ENCODE measurements at regions not wholly inside any gene's neighbourhood (a gene's known extent, or its start where the extent isn't known, plus 50 kb on each side); places are given as distances from the start of the nearest gene placed in this dataset.

GRCh38 chr17:59485015-59485414, 80.4 kb upstream of the DHX40 start:
- H3K4me1 ChIP-seq (ENCODE audit: control extremely low read depth in 1 of 4, control insufficient read depth in 4 of 4, insufficient read depth in 4 of 4, low read length in 3 of 4) = no peaks in the 10 kb centered on the region
- H3K9me3 ChIP-seq (ENCODE audit: control extremely low read depth in 1 of 5, control insufficient read depth in 4 of 5, insufficient read depth in 2 of 5, low read depth in 1 of 5, low read length in 4 of 5) = no peaks in the 10 kb centered on the region
- WGBS (ENCODE audit: insufficient coverage) = no CpG with 5 or more reads among the region's 3 CpGs
- DNase-seq = no peak
- ChIA-PET CTCF (no interaction called here), POLR2A (interaction anchor here (0.7 kb wide), 1 partner anchor 162 kb away, joined by 3 read pairs; no protein-coding TSS in a partner anchor)
- H3K27ac ChIP-seq (ENCODE audit: insufficient read depth in 1 of 2, low read depth in 1 of 2, low read length in 2 of 2, poor library complexity in 1 of 2, severe bottlenecking in 2 of 2) = no peak overlapping the region
- H3K36me3 ChIP-seq (ENCODE audit: control insufficient read depth in 4 of 4, insufficient read depth in 4 of 4, low read length in 3 of 4) = no peaks in the 10 kb centered on the region
- no peaks in the 10 kb centered on the region for H3K27me3 ChIP-seq (replicated peaks in 2 of 5; ENCODE audit: control insufficient read depth in 4 of 5, insufficient read depth in 5 of 5, low read length in 4 of 5)
- no peak overlapping the region for H3K4me3 ChIP-seq (ENCODE audit: control insufficient read depth in 1 of 7, extremely low read depth in 1 of 7, insufficient read depth in 4 of 7, low read depth in 2 of 7, low read length in 6 of 7)

GRCh38 chr17:59485946-59486345, 79.5 kb upstream of the DHX40 start:
- CTCF ChIA-PET = interaction anchor here (1.5 kb wide), 1 partner anchor 35 kb away, joined by 5 read pairs; no protein-coding TSS in a partner anchor
- Histone ChIP-seq H3K4me3 (ENCODE audit: control insufficient read depth in 1 of 7, extremely low read depth in 1 of 7, insufficient read depth in 4 of 7, low read depth in 2 of 7, low read length in 6 of 7) (no peak overlapping the region), H3K27ac (ENCODE audit: insufficient read depth in 1 of 2, low read depth in 1 of 2, low read length in 2 of 2, poor library complexity in 1 of 2, severe bottlenecking in 2 of 2) (no peak overlapping the region), H3K9me3 (ENCODE audit: control extremely low read depth in 1 of 5, control insufficient read depth in 4 of 5, insufficient read depth in 2 of 5, low read depth in 1 of 5, low read length in 4 of 5) (no peaks in the 10 kb centered on the region), H3K36me3 (ENCODE audit: control insufficient read depth in 4 of 4, insufficient read depth in 4 of 4, low read length in 3 of 4) (no peaks in the 10 kb centered on the region), H3K4me1 (ENCODE audit: control extremely low read depth in 1 of 4, control insufficient read depth in 4 of 4, insufficient read depth in 4 of 4, low read length in 3 of 4) (no peaks in the 10 kb centered on the region), H3K27me3 (replicated peaks in 2 of 5; ENCODE audit: control insufficient read depth in 4 of 5, insufficient read depth in 5 of 5, low read length in 4 of 5) (no peaks in the 10 kb centered on the region)
- POLR2A ChIA-PET = no interaction called here
- no peak for DNase-seq

GRCh38 chr17:59487161-59487873, 78.1 kb upstream of the DHX40 start:
- no peak overlapping the region for H3K27ac ChIP-seq (ENCODE audit: insufficient read depth in 1 of 2, low read depth in 1 of 2, low read length in 2 of 2, poor library complexity in 1 of 2, severe bottlenecking in 2 of 2)
- POLR2A ChIA-PET = no interaction called here
- no peaks in the 10 kb centered on the region for H3K9me3 ChIP-seq (ENCODE audit: control extremely low read depth in 1 of 5, control insufficient read depth in 4 of 5, insufficient read depth in 2 of 5, low read depth in 1 of 5, low read length in 4 of 5)
- no peaks in the 10 kb centered on the region for H3K4me1 ChIP-seq (ENCODE audit: control extremely low read depth in 1 of 4, control insufficient read depth in 4 of 4, insufficient read depth in 4 of 4, low read length in 3 of 4)
- no peaks in the 10 kb centered on the region for H3K36me3 ChIP-seq (ENCODE audit: control insufficient read depth in 4 of 4, insufficient read depth in 4 of 4, low read length in 3 of 4)
- 94% methylated on average over 4 of the region's 7 CpGs for WGBS (ENCODE audit: insufficient coverage)
- CTCF ChIA-PET = interaction anchor here (1.5 kb wide), 1 partner anchor 34 kb away, joined by 5 read pairs; no protein-coding TSS in a partner anchor
- no peaks in the 10 kb centered on the region for H3K27me3 ChIP-seq (replicated peaks in 2 of 5; ENCODE audit: control insufficient read depth in 4 of 5, insufficient read depth in 5 of 5, low read length in 4 of 5)
- no peak overlapping the region for H3K4me3 ChIP-seq (ENCODE audit: control insufficient read depth in 1 of 7, extremely low read depth in 1 of 7, insufficient read depth in 4 of 7, low read depth in 2 of 7, low read length in 6 of 7)
- no peak for DNase-seq

GRCh38 chr17:59488805-59489204, 76.6 kb upstream of the DHX40 start:
- H3K4me3 ChIP-seq (ENCODE audit: control insufficient read depth in 1 of 7, extremely low read depth in 1 of 7, insufficient read depth in 4 of 7, low read depth in 2 of 7, low read length in 6 of 7) = no peak overlapping the region
- WGBS (ENCODE audit: insufficient coverage) = 96% methylated on average over 4 of the region's 5 CpGs
- H3K27ac ChIP-seq (ENCODE audit: insufficient read depth in 1 of 2, low read depth in 1 of 2, low read length in 2 of 2, poor library complexity in 1 of 2, severe bottlenecking in 2 of 2) = no peak overlapping the region
- no peaks in the 10 kb centered on the region for H3K36me3 ChIP-seq (ENCODE audit: control insufficient read depth in 4 of 4, insufficient read depth in 4 of 4, low read length in 3 of 4)
- ChIA-PET POLR2A (no interaction called here), CTCF (no interaction called here)
- H3K27me3 ChIP-seq (replicated peaks in 2 of 5; ENCODE audit: control insufficient read depth in 4 of 5, insufficient read depth in 5 of 5, low read length in 4 of 5) = no peaks in the 10 kb centered on the region
- H3K9me3 ChIP-seq (ENCODE audit: control extremely low read depth in 1 of 5, control insufficient read depth in 4 of 5, insufficient read depth in 2 of 5, low read depth in 1 of 5, low read length in 4 of 5) = no peaks in the 10 kb centered on the region
- peak in 2 of 3 donors; percentile 11 to 14 for DNase-seq
- H3K4me1 ChIP-seq (ENCODE audit: control extremely low read depth in 1 of 4, control insufficient read depth in 4 of 4, insufficient read depth in 4 of 4, low read length in 3 of 4) = no peaks in the 10 kb centered on the region

- CTCF ChIA-PET = no interaction called here
Measured at GRCh38 chr17:59490216-59490615, 75.2 kb upstream of the DHX40 start.

GRCh38 chr17:59491353-59492090, 73.9 kb upstream of the DHX40 start:
- Histone ChIP-seq H3K4me1 (ENCODE audit: control extremely low read depth in 1 of 4, control insufficient read depth in 4 of 4, insufficient read depth in 4 of 4, low read length in 3 of 4) (no peaks in the 10 kb centered on the region), H3K27ac (ENCODE audit: insufficient read depth in 1 of 2, low read depth in 1 of 2, low read length in 2 of 2, poor library complexity in 1 of 2, severe bottlenecking in 2 of 2) (no peak overlapping the region), H3K9me3 (ENCODE audit: control extremely low read depth in 1 of 5, control insufficient read depth in 4 of 5, insufficient read depth in 2 of 5, low read depth in 1 of 5, low read length in 4 of 5) (no peaks in the 10 kb centered on the region), H3K36me3 (ENCODE audit: control insufficient read depth in 4 of 4, insufficient read depth in 4 of 4, low read length in 3 of 4) (no peaks in the 10 kb centered on the region), H3K27me3 (replicated peaks in 2 of 5; ENCODE audit: control insufficient read depth in 4 of 5, insufficient read depth in 5 of 5, low read length in 4 of 5) (no peaks in the 10 kb centered on the region), H3K4me3 (ENCODE audit: control insufficient read depth in 1 of 7, extremely low read depth in 1 of 7, insufficient read depth in 4 of 7, low read depth in 2 of 7, low read length in 6 of 7) (no peak overlapping the region)
- ChIA-PET POLR2A (no interaction called here), CTCF (interaction anchor here (0.6 kb wide), 1 partner anchor 369 kb away, joined by 4 read pairs; no protein-coding TSS in a partner anchor)
- no peak for DNase-seq
- 100% methylated on average over 3 of the region's 5 CpGs for WGBS (ENCODE audit: insufficient coverage)

More at GRCh38 chr17:59490216-59490615, 75.2 kb upstream of the DHX40 start:
- H3K27ac ChIP-seq (ENCODE audit: insufficient read depth in 1 of 2, low read depth in 1 of 2, low read length in 2 of 2, poor library complexity in 1 of 2, severe bottlenecking in 2 of 2) = no peak overlapping the region
- H3K27me3 ChIP-seq (replicated peaks in 2 of 5; ENCODE audit: control insufficient read depth in 4 of 5, insufficient read depth in 5 of 5, low read length in 4 of 5) = no peaks in the 10 kb centered on the region
- no peaks in the 10 kb centered on the region for H3K9me3 ChIP-seq (ENCODE audit: control extremely low read depth in 1 of 5, control insufficient read depth in 4 of 5, insufficient read depth in 2 of 5, low read depth in 1 of 5, low read length in 4 of 5)
- POLR2A ChIA-PET = no interaction called here
- no peak overlapping the region for H3K4me3 ChIP-seq (ENCODE audit: control insufficient read depth in 1 of 7, extremely low read depth in 1 of 7, insufficient read depth in 4 of 7, low read depth in 2 of 7, low read length in 6 of 7)
- no peaks in the 10 kb centered on the region for H3K4me1 ChIP-seq (ENCODE audit: control extremely low read depth in 1 of 4, control insufficient read depth in 4 of 4, insufficient read depth in 4 of 4, low read length in 3 of 4)
- DNase-seq = no peak
- WGBS (ENCODE audit: insufficient coverage) = 100% methylated on average over 3 of the region's 3 CpGs
- no peaks in the 10 kb centered on the region for H3K36me3 ChIP-seq (ENCODE audit: control insufficient read depth in 4 of 4, insufficient read depth in 4 of 4, low read length in 3 of 4)

- ChIA-PET CTCF (no interaction called here), POLR2A (no interaction called here)
- no peaks in the 10 kb centered on the region for H3K36me3 ChIP-seq (ENCODE audit: control insufficient read depth in 4 of 4, insufficient read depth in 4 of 4, low read length in 3 of 4)
- H3K4me1 ChIP-seq (ENCODE audit: control extremely low read depth in 1 of 4, control insufficient read depth in 4 of 4, insufficient read depth in 4 of 4, low read length in 3 of 4) = no peaks in the 10 kb centered on the region
- H3K27me3 ChIP-seq (replicated peaks in 2 of 5; ENCODE audit: control insufficient read depth in 4 of 5, insufficient read depth in 5 of 5, low read length in 4 of 5) = no peaks in the 10 kb centered on the region
- DNase-seq = no peak
- no peaks in the 10 kb centered on the region for H3K9me3 ChIP-seq (ENCODE audit: control extremely low read depth in 1 of 5, control insufficient read depth in 4 of 5, insufficient read depth in 2 of 5, low read depth in 1 of 5, low read length in 4 of 5)
- 84% methylated on average over 2 of the region's 2 CpGs for WGBS (ENCODE audit: insufficient coverage)
- H3K4me3 ChIP-seq (ENCODE audit: control insufficient read depth in 1 of 7, extremely low read depth in 1 of 7, insufficient read depth in 4 of 7, low read depth in 2 of 7, low read length in 6 of 7) = no peak overlapping the region
- no peak overlapping the region for H3K27ac ChIP-seq (ENCODE audit: insufficient read depth in 1 of 2, low read depth in 1 of 2, low read length in 2 of 2, poor library complexity in 1 of 2, severe bottlenecking in 2 of 2)
Measured at GRCh38 chr17:59492091-59492451, 73.3 kb upstream of the DHX40 start.

Measured in common myeloid progenitor, CD34-positive (primary cell).